ENCODE measurements at regions not wholly inside any gene's neighbourhood (a gene's known extent, or its start where the extent isn't known, plus 50 kb on each side); places are given as distances from the start of the nearest gene placed in this dataset.

DNA sequence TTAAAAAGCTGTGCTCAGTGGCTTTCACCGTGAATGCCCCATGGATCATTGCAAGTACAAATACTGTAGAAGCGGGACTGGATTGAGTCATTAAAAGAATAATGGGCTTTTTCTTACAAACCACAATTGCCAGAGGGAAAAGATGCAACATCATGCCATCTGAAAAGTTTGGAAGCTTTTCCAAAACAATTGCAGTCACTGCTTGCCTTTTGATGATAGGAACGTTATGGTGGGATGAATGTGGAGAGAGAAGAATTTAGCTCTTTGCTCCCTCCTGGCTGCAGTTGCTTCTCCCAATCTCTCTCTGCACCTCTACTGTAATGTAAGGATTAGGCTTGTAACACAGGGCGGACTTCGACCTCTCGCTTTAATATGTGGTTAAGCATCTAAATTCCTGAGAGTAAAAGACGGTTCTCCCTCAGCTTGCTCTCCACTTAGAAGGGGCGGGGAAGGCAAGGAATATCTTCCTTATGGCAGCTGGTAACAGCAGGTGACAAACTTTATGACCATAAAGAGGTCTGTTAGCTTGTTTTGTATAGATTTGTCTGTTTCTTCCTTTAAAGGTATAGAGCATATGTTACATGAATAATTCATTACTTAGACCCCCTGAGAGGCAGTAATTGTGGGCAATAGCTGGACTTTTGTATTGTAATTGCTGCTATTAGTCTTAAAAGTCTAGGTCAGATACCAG lies 376.1 kb downstream of the UTRN start:
- H3K27ac ChIP-seq: no peak overlapping the region
- no peaks in the 10 kb centered on the region for H3K9me3 ChIP-seq
- H3K4me3 ChIP-seq: no peak overlapping the region
- no peaks in the 10 kb centered on the region for H3K36me3 ChIP-seq
- intact Hi-C loops (cut with DNase I): no loop called here
- peaks cover 35% of the 10 kb centered on the region for H3K4me1 ChIP-seq
- DNase-seq (ENCODE audit: extremely low spot score in 2 of 2): no peak
- H3K27me3 ChIP-seq: no peaks in the 10 kb centered on the region
- TF ChIP-seq POLR2AphosphoS5 (IDR thresholded peaks at IDR 0.05; ENCODE audit: insufficient read depth in 1 of 2, low read depth in 1 of 2) (no peak), POLR2A (IDR thresholded peaks at IDR 0.05) (no peak)
- TF ChIP-seq, protein P1, sequence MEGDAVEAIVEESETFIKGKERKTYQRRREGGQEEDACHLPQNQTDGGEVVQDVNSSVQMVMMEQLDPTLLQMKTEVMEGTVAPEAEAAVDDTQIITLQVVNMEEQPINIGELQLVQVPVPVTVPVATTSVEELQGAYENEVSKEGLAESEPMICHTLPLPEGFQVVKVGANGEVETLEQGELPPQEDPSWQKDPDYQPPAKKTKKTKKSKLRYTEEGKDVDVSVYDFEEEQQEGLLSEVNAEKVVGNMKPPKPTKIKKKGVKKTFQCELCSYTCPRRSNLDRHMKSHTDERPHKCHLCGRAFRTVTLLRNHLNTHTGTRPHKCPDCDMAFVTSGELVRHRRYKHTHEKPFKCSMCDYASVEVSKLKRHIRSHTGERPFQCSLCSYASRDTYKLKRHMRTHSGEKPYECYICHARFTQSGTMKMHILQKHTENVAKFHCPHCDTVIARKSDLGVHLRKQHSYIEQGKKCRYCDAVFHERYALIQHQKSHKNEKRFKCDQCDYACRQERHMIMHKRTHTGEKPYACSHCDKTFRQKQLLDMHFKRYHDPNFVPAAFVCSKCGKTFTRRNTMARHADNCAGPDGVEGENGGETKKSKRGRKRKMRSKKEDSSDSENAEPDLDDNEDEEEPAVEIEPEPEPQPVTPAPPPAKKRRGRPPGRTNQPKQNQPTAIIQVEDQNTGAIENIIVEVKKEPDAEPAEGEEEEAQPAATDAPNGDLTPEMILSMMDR (IDR thresholded peaks at IDR 0.05): no peak

DNA sequence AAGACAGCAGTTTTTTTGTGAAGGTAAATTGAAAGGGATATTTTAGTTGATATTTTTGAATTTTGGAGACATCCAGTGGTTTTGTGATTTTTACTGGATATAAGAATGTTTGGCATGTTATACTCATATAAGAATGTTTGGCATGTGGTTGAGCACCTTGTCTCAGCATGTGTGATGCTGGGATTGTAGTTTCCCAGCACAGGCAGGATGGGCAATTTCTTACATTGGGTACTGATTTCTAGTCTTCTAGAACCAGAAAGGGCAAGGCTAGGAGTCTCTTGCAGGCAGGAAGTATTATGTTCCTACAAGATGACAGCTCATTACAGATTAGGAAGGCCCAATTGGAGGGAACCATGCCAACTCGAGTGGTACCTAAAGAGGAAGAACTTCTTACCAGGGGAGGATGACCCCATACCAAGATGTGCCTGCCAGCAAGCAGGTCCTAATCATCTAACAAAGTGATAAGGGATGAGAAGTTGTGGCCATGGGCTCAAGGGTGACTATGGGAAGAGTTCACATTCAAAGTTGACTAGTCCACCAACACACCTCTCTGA lies 377.8 kb downstream of the UTRN start:
- Histone ChIP-seq H3K9me3 (no peaks in the 10 kb centered on the region), H3K36me3 (no peaks in the 10 kb centered on the region), H3K4me3 (no peak overlapping the region), H3K27ac (no peak overlapping the region), H3K27me3 (no peaks in the 10 kb centered on the region), H3K4me1 (peaks cover 30% of the 10 kb centered on the region)
- intact Hi-C loops (cut with DNase I): no loop called here
- TF ChIP-seq, protein P1 (IDR thresholded peaks at IDR 0.05): no peak
- TF ChIP-seq POLR2A (IDR thresholded peaks at IDR 0.05) (no peak), POLR2AphosphoS5 (IDR thresholded peaks at IDR 0.05; ENCODE audit: insufficient read depth in 1 of 2, low read depth in 1 of 2) (no peak)
- DNase-seq (ENCODE audit: extremely low spot score in 2 of 2): no peak

DNA sequence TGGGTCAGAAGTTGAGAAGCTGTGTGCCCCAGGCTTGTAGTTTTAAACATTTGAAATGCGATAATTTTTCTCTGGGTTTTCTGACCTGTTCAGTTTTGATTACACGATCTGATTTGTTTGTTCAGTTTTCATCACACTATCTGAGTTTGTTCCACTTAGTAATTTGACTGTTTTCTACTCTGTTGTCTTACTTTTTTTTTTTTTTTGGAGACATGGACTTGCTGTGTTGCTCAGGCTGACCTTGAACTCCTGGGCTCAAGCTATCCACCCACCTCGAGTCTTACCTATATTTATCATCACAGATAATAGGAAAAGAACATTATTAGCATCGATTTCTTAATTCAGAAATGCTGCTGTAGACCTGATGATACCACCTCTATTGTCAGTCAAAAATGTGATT lies 379.1 kb downstream of the UTRN start:
- no peak for DNase-seq (ENCODE audit: extremely low spot score in 2 of 2)
- Histone ChIP-seq H3K27ac (no peak overlapping the region), H3K27me3 (no peaks in the 10 kb centered on the region), H3K4me1 (peaks cover 17% of the 10 kb centered on the region), H3K4me3 (no peak overlapping the region), H3K9me3 (no peaks in the 10 kb centered on the region), H3K36me3 (no peaks in the 10 kb centered on the region)
- TF ChIP-seq POLR2AphosphoS5 (IDR thresholded peaks at IDR 0.05; ENCODE audit: insufficient read depth in 1 of 2, low read depth in 1 of 2) (no peak), POLR2A (IDR thresholded peaks at IDR 0.05) (no peak)
- TF ChIP-seq, protein P1 (IDR thresholded peaks at IDR 0.05): no peak
- intact Hi-C loops (cut with DNase I): no loop called here

DNA sequence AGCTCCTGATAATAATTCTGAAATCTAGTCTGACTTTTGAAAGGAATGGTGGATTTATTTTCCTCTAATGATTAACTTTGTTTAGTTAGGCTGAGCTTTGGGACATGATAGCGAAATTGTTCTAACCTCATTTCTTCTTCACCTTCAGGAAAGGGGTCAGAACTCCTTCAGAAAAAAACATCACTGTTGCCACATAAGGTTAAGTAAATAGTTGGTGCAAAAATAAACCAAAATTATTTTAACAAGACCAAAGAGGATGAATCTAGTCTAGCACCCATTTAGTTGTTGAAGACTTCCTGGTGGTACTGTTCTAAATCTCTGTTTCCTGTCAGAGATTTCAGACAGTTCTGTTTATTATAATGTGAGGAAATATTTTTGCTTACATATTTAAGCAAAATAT lies 379.8 kb downstream of the UTRN start:
- no peak for TF ChIP-seq POLR2A (IDR thresholded peaks at IDR 0.05)
- TF ChIP-seq, protein P1 (IDR thresholded peaks at IDR 0.05): no peak
- no peak for TF ChIP-seq POLR2AphosphoS5 (IDR thresholded peaks at IDR 0.05; ENCODE audit: insufficient read depth in 1 of 2, low read depth in 1 of 2)
- Histone ChIP-seq H3K4me3 (no peak overlapping the region), H3K4me1 (peaks cover 13% of the 10 kb centered on the region), H3K36me3 (no peaks in the 10 kb centered on the region), H3K9me3 (peaks cover under 1% of the 10 kb centered on the region), H3K27ac (no peak overlapping the region), H3K27me3 (no peaks in the 10 kb centered on the region)
- no peak for DNase-seq (ENCODE audit: extremely low spot score in 2 of 2)
- intact Hi-C loops (cut with DNase I): no loop called here

DNA sequence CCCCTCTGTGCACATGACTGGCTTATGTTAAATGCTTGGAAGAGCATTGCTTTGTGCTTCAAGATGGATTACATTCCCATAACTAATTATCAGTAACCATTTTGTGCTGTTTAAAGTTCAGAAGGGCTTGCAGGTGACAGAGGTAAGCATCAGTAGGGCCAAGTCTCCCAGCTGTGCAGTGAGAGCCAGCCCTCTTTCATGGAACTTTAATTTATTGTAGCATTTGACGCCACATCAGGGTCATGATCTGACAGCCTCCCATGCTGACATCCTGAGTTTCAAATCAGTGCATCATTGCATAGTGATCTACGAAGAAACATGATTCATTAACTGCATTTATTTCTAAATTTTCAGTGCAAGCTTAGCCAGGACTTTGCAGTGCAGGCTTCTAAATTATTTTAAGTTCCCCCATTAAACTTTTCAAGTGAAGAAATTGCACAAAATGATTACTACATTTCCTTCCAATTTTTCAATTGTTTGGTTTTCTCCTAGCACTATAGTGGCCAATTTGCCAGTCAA lies 380.9 kb downstream of the UTRN start:
- Histone ChIP-seq H3K9me3 (peaks cover 4% of the 10 kb centered on the region), H3K36me3 (no peaks in the 10 kb centered on the region), H3K27me3 (no peaks in the 10 kb centered on the region), H3K27ac (no peak overlapping the region), H3K4me3 (no peak overlapping the region), H3K4me1 (peaks cover 3% of the 10 kb centered on the region)
- TF ChIP-seq POLR2A (IDR thresholded peaks at IDR 0.05) (no peak), POLR2AphosphoS5 (IDR thresholded peaks at IDR 0.05; ENCODE audit: insufficient read depth in 1 of 2, low read depth in 1 of 2) (no peak)
- TF ChIP-seq, protein P1 (IDR thresholded peaks at IDR 0.05): no peak
- intact Hi-C loops (cut with DNase I): no loop called here
- no peak for DNase-seq (ENCODE audit: extremely low spot score in 2 of 2)

Measured in vagina (tissue), 2 donors.